GM12865 (cell line): ENCODE measurements at regions not wholly inside any gene's neighbourhood (a gene's known extent, or its start where the extent isn't known, plus 50 kb on each side); places are given as distances from the start of the nearest gene placed in this dataset.
"Not testable (repeated sequence)": the region's sequence is repeated elsewhere in the genome, so short reads cannot be mapped to it uniquely, and the experiment has no call there.

Experiments used
- DNase-seq: peaks from one replicate; pipeline ENCODE4 v3.0.0; 2010; ENCODE audit warnings: low read depth
- H3K4me3 ChIP-seq: 2 replicates; pipeline ENCODE4 v1.5.1; 2011; ENCODE audit warnings: mild to moderate bottlenecking, low read depth, low read length, control low read depth
- TF ChIP-seq, protein P1 (sequence below): IDR thresholded peaks from 2 replicates; pipeline ENCODE4 v1.5.1; 2011; ENCODE audit warnings: low read length, control low read depth, low read depth, inconsistent platforms; ENCODE audit not compliant: insufficient read depth; ENCODE audit errors: missing control alignments

DNA sequence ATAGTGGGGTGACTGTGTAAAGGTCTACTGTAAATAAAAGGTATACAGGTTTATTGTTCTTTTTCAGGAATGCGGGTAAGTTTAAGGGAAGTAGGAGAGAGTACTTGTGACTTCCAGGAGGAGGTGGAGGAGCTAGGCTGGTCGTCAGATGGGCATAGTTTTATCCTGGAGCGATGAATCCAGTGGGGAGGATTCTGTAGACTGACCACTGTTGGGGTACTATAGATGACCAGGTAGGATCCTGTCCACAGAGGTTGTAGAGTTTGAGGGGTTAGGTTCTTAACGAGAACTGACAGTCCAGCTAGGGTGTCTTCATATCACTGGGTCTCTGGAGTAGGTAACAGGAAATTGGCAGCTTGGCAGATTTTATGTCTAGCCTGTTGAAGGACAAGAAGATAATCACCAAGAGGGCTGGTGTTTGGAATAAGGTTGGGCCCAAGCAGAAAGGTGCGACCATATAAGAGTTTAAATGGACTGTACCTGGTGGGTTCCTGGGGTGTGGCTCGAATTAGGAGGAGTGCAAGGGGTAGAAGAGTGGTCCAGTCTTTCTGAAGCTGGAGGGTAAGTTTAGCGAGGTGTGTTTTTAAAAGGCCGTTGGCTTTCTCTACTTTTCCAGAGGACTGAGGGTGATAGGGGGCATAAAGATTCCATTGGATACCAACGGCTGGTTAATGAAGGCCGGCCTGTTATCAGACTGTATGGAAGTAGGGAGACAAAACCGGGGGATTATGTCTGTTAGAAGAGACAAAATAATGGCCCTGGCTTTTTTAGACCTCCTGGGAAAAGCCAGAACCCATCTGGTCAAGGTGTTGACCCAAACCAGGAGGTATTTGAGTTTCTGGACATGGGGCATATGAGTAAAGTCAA lies 751.3 kb upstream of the ADGRB3 start:
- H3K4me3 ChIP-seq, result no peak overlapping the region
- TF ChIP-seq, protein P1, sequence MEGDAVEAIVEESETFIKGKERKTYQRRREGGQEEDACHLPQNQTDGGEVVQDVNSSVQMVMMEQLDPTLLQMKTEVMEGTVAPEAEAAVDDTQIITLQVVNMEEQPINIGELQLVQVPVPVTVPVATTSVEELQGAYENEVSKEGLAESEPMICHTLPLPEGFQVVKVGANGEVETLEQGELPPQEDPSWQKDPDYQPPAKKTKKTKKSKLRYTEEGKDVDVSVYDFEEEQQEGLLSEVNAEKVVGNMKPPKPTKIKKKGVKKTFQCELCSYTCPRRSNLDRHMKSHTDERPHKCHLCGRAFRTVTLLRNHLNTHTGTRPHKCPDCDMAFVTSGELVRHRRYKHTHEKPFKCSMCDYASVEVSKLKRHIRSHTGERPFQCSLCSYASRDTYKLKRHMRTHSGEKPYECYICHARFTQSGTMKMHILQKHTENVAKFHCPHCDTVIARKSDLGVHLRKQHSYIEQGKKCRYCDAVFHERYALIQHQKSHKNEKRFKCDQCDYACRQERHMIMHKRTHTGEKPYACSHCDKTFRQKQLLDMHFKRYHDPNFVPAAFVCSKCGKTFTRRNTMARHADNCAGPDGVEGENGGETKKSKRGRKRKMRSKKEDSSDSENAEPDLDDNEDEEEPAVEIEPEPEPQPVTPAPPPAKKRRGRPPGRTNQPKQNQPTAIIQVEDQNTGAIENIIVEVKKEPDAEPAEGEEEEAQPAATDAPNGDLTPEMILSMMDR, result no peak
- DNase-seq, result no peak

DNA sequence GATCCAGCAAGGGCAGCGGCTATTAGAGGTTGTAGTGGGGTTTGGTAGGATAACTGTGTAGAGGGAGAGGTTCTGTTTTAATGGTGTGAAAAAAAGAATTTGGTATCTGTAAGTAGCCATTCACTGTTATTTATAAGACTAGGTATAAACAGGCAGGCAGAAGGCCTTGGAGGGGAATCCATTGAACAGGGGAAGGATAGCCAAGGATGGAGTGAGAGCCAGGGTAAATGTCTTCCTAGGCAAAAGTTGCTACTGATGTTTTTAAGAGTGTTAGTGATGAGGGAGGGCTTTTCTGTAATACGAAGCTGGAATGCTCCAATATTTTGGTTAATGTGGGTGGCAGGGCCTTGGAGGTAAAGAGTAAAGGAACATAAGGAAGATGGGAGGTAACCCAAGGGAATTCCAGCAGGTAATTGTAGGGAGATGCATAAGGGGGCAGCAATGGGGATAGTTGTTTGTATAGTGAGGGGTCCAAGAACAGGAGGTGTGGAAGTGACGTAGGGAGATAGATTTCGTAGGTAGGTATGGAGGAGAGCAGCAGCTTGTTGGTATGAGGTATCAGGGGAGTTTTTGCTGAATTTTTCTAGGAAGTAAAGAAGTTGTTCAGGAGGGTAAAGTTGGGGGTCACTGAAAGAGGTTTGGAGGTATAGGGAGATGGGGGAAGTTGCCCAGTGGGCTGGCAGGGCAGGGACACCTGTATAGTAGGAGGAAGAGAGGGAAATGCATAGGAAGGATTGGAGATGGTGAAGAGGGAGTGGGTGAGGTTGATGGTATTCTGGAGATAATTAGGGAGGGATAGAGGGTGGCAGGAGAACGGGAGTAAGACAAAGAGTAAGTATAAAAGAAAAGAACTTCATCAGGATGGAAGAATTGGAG lies 752.4 kb upstream of the ADGRB3 start:
- no peak overlapping the region for H3K4me3 ChIP-seq
- TF ChIP-seq, protein P1, result no peak
- DNase-seq, result no peak

DNA sequence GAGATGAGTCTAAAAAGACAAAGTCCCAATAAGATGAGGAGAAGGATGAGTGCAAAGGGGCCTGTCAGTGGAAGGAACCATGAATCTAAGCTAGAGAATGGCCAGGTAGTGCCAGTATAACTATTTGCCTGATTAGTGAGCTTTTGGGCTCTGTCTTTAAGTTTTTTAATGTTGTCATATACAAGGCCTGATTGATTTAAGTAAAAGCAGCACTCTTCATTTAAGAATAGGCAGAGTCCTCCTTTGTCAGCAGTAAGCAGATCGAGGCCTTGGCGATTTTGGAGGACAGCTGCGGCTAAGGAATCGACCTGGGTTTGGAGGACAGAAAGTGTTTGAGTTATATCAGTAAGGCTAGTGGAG lies 753.4 kb upstream of the ADGRB3 start:
- no peak overlapping the region for H3K4me3 ChIP-seq
- TF ChIP-seq, protein P1, result no peak

DNA sequence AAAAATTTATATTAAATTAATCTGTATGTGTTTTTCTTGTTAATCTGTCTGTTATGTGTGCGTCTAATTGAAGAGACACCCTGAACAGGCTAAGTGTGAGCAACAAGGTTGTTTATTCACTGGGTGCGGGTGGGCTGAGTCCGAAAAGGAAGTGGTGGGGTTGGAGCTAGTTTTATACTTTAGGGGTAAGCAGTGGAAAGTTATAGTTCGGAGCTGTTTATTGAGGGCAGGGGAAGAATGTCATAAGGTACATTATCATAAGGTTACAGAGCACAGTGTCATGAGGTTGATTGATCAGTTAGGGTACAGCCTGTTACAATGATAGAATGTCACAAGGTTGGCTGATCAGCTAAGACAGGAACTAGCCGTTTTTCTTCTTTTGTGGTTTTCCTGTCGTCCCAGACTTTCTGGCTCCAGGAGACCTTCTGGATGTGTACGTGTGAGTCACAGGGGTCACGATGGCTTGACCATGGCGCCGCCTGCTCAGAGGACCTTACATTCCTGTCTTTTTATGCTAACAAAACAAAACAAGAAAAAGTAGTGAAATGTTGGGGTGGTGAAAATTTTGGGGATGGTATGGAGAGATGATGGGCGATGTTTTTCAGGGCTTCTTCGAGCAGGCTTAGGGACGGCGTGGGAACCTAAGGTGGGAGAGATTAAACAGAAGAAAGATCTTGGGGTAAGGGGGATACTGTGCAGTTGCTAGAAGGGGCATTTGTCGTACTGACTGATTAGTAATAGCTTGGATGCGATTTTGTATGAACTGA lies 754.0 kb upstream of the ADGRB3 start:
- DNase-seq, result no peak
- H3K4me3 ChIP-seq, result no peak overlapping the region
- TF ChIP-seq, protein P1, result no peak

More for the DNA sequence above, 753.4 kb upstream of the ADGRB3 start:
- no peak for DNase-seq

DNA sequence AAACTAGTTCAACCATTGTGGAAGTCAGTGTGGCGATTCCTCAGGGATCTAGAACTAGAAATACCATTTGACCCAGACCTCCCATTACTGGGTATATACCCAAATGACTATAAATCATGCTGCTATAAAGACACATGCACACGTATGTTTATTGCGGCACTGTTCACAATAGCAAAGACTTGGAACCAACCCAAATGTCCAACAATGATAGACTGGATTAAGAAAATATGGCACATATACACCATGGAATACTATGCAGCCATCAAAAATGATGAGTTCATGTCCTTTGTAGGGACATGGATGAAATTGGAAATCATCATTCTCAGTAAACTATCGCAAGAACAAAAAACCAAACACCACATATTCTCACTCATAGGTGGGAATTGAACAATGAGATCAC lies 754.7 kb upstream of the ADGRB3 start:
- DNase-seq, H3K4me3 ChIP-seq: not testable (repeated sequence)

DNA sequence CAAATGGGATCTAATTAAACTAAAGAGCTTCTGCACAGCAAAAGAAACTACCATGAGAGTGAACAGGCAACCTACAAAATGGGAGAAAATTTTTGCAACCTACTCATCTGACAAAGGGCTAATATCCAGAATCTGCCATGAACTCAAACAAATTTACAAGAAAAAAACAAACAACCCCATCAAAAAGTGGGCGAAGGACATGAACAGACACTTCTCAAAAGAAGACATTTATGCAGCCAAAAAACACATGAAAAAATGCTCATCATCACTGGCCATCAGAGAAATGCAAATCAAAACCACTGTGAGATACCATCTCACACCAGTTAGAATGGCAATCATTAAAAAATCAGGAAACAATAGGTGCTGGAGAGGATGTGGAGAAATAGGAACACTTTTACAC lies 755.2 kb upstream of the ADGRB3 start:
- not testable (repeated sequence) for DNase-seq, H3K4me3 ChIP-seq

DNA sequence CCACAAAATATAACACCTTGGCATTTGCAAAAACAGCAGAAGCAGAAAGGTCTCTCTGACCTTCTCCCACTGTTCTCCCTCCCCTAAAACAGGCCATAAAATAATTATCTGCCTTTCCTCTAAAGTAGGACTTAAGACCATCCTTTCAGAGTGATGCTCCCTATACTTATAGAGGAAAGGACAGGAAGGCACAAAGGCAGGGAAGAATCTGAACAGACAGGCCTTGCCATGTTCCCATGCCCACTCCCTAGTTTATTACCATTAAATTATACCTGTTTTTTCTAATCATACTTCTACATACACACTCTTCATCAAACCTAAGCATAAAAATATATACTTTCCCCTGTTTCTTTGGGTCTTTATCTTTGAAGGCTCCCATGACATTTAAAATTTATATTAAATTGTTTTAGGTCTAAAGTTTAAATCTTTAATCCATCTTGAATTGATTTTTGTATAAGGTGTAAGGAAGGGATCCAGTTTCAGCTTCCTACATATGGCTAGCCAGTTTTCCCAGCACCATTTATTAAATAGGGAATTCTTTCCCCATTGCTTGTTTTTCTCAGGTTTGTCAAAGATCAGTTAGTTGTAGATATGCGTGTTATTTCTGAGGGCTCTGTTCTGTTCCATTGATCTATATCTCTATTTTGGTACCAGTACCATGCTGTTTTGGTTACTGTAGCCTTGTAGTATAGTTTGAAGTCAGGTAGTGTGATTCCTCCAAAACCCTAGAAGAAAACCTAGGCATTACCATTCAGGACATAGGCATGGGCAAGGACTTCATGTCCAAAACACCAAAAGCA lies 755.8 kb upstream of the ADGRB3 start:
- DNase-seq, H3K4me3 ChIP-seq: not testable (repeated sequence)

DNA sequence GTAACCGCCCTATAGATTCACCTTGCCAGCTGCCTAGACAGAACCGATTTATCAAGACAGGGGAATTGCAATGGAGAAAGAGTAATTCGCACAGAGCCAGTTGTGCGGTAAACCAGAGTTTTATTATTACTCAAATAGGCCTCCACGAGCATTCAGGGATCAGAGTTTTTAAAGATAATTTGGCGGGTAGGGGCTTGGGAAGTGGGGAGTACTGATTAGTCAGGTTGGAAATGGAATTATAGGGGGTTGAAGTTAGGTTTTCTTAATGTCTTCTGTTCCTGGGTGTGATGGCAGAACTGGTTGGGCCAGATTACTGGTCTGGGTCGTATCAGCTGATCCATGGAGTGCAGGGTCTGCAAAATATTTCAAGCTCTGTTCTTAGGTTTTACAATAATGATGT lies 756.9 kb upstream of the ADGRB3 start:
- not testable (repeated sequence) for H3K4me3 ChIP-seq, DNase-seq
